ENCODE measurements at regions not wholly inside any gene's neighbourhood (a gene's known extent, or its start where the extent isn't known, plus 50 kb on each side); places are given as distances from the start of the nearest gene placed in this dataset.
A peak's percentile ranks its signal among the peaks of the same experiment; 100 is the strongest.

DNA sequence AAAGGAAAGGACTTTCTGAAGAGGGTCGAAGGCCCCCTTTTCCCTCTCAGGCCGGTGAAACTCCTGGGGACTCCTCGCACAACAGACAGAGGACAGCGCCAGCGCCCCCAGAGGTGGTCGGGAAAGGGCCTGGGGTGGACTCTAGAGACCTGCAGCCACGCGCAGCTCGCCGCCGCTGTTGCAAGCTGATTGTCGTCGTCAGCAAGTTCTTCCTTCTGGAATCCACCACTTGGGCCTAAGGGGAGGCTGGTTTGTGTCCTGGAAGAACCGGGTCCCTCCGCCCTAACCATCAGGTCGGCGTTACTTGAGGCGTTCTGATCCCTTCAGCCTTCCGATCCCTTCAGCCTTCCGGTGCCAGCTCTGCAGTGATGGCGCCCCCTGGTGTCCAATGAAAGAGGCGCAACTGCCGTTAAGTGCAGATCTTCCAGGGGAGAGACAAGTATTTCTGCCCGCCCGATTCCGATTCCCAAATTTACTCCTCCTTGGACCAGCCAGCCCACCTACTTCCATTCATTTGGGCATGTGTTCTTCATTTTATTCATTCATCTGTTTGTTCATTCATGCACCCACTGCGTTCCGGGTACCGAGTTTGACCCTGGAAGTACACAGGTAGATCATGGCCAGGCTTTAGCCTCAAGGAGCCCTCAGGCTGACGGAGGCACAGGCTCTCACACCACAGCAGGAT is 77.2 kb upstream of the SLC6A11 start:
- peak; percentile 81 for DNase-seq (ENCODE audit: low spot score)

GRCh38 chr3:10740954-10741353 is 75.1 kb upstream of the SLC6A11 start:
- DNase-seq (ENCODE audit: low spot score) = no peak

GRCh38 chr3:10741891-10742671 is 73.9 kb upstream of the SLC6A11 start:
- DNase-seq (ENCODE audit: low spot score) = no peak

DNA sequence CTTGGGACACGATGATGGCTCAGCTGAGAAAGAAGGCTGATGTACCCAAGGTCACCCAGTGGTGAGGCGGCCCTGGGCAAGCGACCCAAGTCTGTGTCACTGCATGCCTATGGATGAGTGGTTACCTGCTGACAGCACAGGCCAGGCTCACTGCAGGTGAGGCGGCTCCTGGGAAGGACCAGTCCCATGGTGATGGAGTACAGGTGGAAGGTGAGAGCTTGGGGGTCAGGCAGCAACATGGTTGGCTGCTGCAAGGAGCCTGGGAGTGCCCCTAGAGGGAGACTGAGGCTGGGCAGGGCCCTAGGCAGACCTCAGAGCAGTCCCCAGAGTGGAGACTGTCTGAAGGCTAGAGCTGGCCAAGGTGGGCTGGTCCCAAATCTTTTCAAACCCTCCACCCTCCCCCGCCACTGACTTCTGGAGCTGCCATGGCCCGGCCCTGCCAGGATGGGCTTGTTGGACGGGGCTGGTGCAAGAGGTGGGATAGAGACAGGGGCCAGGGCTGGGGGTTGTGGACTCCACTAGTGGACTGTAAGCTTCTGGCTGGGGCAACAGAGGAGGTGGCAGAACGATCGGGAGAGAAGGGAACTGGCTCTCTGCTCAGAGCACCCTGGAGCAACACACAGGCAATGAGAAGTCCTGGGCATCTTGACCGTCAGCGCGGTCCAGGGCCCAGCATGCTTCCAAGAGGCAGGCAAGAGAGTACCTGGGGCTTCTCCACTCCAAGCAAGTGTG is 72.5 kb upstream of the SLC6A11 start:
- no peak for DNase-seq (ENCODE audit: low spot score)

DNA sequence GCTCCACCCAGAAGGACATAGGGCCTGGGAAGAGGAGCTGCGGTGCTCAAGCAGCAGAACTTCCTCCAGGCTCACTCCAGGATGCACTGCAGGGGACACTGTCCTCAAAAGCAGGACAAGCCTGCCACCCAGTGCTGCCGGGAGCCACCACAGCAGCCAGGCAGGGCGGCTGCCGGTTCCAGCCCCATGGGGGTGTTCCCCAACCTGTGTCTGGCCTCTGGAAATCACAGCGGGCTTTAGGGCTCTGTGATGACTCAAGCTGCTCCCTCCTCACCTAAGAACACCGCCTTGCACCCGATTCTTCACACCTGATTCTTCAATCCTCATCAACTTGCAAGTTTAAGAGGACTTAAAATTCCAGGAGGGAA is 71.9 kb upstream of the SLC6A11 start:
- peak; percentile 63 for DNase-seq (ENCODE audit: low spot score)

- no peak for DNase-seq (ENCODE audit: low spot score)
These were observed 70.6 kb upstream of the SLC6A11 start for GRCh38 chr3:10745392-10745791.

GRCh38 chr3:10746001-10746400 is 70.0 kb upstream of the SLC6A11 start:
- no peak for DNase-seq (ENCODE audit: low spot score)

DNA sequence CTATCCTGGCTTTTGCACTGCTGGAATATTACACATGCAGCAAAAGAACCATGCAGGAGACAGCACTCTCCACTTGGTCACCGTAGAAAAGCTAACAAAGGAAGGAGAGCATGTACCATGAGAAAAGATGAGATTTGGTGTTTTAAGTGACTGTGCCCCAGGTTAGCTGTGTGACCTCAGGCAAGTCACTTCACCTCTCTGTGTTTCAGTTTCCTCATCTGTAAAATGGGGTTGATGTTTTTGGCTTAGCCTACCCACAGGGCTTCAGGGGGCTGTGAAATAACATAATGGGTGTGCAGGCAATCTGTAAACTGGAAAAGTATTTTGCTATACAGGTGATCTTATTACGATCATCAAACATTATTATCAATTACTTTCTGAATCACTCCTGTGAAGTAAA is 69.3 kb upstream of the SLC6A11 start:
- DNase-seq (ENCODE audit: low spot score) = no peak

- no peak for DNase-seq (ENCODE audit: low spot score)
These were observed 68.7 kb upstream of the SLC6A11 start for GRCh38 chr3:10747341-10747740.

- DNase-seq (ENCODE audit: low spot score) = no peak
These were observed 68.0 kb upstream of the SLC6A11 start for GRCh38 chr3:10748040-10748439.

GRCh38 chr3:10753964-10754363 is 62.1 kb upstream of the SLC6A11 start:
- no peak for DNase-seq (ENCODE audit: low spot score)

GRCh38 chr3:10756546-10756945 is 59.5 kb upstream of the SLC6A11 start:
- DNase-seq (ENCODE audit: low spot score) = no peak

DNA sequence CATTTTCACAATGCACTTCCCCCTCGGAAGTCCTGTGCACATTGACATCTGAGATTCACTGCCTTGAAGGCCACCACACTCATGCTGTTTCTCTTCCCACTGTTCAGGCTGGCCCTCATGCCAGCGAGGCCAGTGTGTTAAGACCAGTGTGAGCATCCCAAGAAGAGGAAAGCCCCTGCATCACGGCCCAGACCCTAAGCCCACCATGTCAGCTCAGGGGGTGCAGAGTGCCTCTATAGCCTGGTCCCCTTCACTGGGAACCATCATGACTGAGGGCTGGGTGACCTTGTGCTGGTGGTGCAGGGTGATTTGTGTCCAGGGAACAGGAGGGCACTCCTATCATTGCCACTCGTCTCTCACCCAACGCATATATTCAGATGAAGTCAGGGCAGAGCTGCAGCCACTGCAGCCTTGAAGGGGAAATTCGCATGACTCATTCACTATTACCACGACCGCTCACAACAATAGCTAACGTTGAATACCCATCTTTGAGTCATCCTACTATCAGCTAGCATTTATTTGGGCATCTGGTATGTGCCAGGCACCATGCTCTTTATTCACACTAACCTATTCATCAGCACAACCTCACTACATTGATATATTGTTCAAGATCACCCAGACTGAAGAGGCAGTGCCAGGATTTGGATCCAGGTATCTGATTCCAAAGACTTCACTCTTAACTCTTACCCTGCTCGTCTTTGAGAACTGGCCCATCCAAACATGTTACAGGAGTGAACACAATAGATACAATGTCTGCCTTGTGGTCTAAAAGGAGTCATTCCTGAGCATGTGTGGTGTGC is 58.8 kb upstream of the SLC6A11 start:
- DNase-seq (ENCODE audit: low spot score) = no peak

DNA sequence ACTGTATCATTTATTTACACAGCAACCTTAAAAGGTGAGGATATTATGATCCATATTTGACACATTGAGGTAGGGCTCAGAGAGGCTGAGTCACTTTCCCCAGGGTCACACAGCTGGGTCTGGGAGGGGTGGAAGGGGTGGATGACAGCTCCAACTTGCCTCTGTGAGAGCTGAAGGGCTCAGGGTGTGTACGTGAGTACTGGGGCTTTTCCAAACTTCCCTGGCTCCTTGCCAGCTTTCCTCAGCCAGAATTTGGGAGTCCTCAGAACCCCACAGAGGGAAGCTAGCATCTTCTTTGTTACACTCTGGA is 58.3 kb upstream of the SLC6A11 start:
- DNase-seq (ENCODE audit: low spot score) = no peak

DNA sequence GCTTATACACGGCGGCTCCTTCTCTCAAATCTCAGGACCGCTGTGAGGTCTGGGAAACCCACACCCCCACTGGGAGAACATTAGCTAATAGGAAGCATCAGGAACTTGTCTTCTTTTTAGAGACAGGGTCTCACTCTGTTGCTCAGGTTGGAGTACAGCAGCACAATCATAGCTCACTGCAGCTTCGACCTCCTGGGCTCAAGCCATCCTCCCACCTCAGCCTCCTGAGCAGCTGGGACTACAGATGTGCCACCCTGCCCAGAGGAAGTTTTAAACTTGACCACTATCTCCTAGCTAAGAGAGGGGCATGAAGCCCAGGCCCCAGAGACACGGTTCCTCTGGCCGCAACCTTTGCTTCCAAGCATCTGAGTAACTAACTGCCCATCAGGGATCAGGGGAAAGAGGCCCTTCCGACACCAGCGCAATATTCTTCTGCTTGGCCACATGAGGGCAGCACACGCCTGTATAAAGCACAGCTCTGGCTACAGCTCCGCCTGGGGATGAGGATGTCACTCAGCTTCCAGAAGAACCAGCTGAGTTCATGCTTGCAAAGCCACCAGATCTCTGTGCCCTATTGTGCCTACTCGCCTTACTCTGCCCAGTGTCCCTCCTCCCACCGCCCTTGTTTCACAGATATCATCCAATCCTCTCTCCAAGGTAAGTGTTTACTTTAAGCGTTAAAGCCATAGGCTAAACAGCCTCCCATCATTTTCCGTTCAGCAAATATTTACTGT is 57.6 kb upstream of the SLC6A11 start:
- DNase-seq (ENCODE audit: low spot score) = peak; percentile 88

DNA sequence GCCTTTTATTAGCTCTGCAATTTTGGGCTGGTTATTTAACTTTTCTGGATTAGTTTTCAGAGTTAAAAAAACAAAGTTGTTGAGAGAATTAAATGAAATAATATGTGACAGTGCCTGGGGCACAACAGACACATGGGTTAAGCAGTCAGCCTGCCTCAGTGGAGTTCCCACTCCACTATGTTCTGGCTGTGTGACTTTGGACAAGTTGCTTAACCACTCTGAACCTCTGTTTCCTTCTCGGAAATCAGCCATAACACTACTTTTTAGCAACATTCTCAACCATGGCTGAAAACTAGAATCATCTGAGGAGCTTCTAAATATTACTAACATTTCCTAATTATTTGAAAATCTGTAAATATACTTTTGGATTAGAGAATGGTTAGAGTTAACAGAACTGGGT is 56.5 kb upstream of the SLC6A11 start:
- DNase-seq (ENCODE audit: low spot score) = no peak

DNA sequence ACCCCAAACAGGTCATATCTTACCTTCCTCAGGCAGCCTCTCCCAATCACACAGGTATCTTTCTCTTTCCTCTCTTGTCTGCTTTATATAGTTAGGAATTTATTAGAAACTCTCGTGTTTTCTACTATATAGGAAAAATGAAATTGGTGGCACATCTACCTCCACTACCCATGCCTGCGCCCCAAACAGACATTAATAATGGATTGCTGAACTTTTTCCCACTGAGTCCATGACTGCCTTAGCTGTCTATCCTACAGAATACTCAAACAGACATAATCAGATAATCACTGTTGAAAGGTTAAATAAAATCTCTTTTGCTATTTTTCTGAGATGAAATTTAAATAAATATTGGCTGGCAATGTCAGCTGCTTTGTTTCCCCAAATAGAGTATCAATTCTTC is 55.8 kb upstream of the SLC6A11 start:
- DNase-seq (ENCODE audit: low spot score) = no peak

- no peak for DNase-seq (ENCODE audit: low spot score)
These were observed 54.4 kb upstream of the SLC6A11 start for GRCh38 chr3:10761583-10761982.

DNA sequence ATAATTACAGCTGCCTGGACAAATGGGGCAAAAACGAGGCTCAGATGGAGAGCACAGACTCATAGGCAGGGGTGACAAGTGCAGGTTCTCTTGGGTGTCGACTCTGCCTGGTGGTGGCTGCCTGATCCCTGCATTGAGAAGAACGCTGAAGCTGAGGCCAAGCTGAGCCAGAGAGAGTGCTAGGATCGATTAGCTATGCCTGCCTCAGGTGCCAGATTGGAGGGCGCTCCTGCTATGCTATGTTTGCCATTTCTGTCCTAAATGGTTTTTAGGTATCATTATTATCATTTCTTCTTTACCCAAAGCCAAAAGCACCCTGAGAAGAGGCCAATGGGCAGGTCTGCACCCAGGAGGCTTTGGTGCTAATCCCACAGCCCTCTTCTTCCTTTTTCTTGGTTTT is 53.9 kb upstream of the SLC6A11 start:
- DNase-seq (ENCODE audit: low spot score) = no peak

DNA sequence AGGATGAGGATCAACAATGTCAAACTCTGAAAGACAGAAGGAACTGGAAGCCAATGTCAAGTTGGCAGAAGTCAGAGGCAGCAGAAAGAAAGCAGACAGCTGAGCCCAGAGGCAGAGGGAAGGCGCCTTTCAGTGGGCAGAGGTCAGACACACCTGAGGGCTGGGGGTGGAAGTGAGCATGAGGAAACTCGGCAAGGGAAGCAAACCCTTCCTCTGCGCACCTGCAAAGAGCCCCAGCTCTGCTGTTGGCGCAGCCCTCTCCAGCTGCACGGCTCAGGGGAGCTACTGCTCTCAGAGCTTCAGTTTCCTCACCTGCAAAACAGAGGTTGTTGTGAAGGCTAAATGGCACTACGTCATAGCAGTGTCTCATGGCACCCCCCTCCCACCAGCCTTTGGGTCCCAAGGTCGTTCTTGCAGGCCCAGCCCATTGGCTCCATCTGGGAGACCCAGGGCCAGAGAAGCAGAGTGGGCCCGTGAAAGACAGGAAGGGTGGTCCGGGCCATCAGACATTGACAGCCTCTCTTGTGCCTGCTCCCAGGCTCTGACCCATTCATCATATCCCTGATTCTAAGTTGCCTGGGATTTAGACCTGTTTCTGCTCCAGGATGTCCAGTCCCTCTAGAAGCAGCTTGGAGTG is 53.3 kb upstream of the SLC6A11 start:
- DNase-seq (ENCODE audit: low spot score) = no peak

GRCh38 chr3:10763248-10763620 is 52.8 kb upstream of the SLC6A11 start:
- DNase-seq (ENCODE audit: low spot score) = no peak

Measured in D341Med (cell line).